MV-4-11 (cell line): ENCODE measurements at regions not wholly inside any gene's neighbourhood (a gene's known extent, or its start where the extent isn't known, plus 50 kb on each side); places are given as distances from the start of the nearest gene placed in this dataset.
A peak's percentile ranks its signal among the peaks of the same experiment; 100 is the strongest.

ENCODE experiments used
- DNase-seq: peaks from one replicate; lab custom pipeline; 2025; lab: John Stamatoyannopoulos, UW

- no peak for DNase-seq
These were observed 345.5 kb downstream of the BCAT1 start for GRCh38 chr12:24603371-24603770.

GRCh38 chr12:24600996-24601395 is 347.9 kb downstream of the BCAT1 start:
- DNase-seq, result peak; percentile 70

- peak; percentile 24 for DNase-seq
These were observed 348.4 kb downstream of the BCAT1 start for GRCh38 chr12:24600551-24600950.

- peak; percentile 46 for DNase-seq
These were observed 349.2 kb downstream of the BCAT1 start for GRCh38 chr12:24599736-24600135.

GRCh38 chr12:24597580-24597979 is 351.3 kb downstream of the BCAT1 start:
- no peak for DNase-seq

GRCh38 chr12:24596768-24597388 is 352.0 kb downstream of the BCAT1 start:
- peak; percentile 34 for DNase-seq

- DNase-seq, result no peak
These were observed 353.2 kb downstream of the BCAT1 start for GRCh38 chr12:24595652-24596235.

- peak; percentile 68 for DNase-seq
These were observed 357.0 kb downstream of the BCAT1 start for GRCh38 chr12:24591715-24592440.

GRCh38 chr12:24591079-24591626 is 357.7 kb downstream of the BCAT1 start:
- DNase-seq, result no peak

GRCh38 chr12:24586293-24586692 is 362.6 kb downstream of the BCAT1 start:
- DNase-seq, result no peak

- DNase-seq, result peak; percentile 93
These were observed 364.7 kb downstream of the BCAT1 start for GRCh38 chr12:24584032-24584675.

- DNase-seq, result no peak
These were observed 365.8 kb downstream of the BCAT1 start for GRCh38 chr12:24582954-24583601.

GRCh38 chr12:24574538-24574937 is 374.4 kb downstream of the BCAT1 start:
- DNase-seq, result peak; percentile 14

GRCh38 chr12:24573621-24574020 is 375.3 kb downstream of the BCAT1 start:
- DNase-seq, result no peak

- no peak for DNase-seq
These were observed 383.6 kb downstream of the BCAT1 start for GRCh38 chr12:24565300-24565699.

- DNase-seq, result no peak
These were observed 386.0 kb downstream of the BCAT1 start for GRCh38 chr12:24562771-24563431.

GRCh38 chr12:24561882-24562770 is 386.8 kb downstream of the BCAT1 start:
- DNase-seq, result no peak

GRCh38 chr12:24561411-24561871 is 387.5 kb downstream of the BCAT1 start:
- no peak for DNase-seq

- DNase-seq, result no peak
These were observed 388.1 kb downstream of the BCAT1 start for GRCh38 chr12:24560831-24561271.

GRCh38 chr12:24560192-24560775 is 388.6 kb downstream of the BCAT1 start:
- DNase-seq, result no peak
